Ovary (tissue), 7 donors: ENCODE measurements at regions not wholly inside any gene's neighbourhood (a gene's known extent, or its start where the extent isn't known, plus 50 kb on each side); places are given as distances from the start of the nearest gene placed in this dataset.

ENCODE experiments used
- DNase-seq, 5 donors: peaks; one replicate each; pipeline ENCODE4 v3.0.0-alpha.2; 2019 to 2020
- H3K27ac ChIP-seq, 2 donors: fragments of 200-600 bp; one replicate each; pipeline versions ENCODE4 v1.5.1 to v1.8.0; 2019 to 2022
- H3K27me3 ChIP-seq: fragments of 200-600 bp; one replicate; pipeline ENCODE4 v1.8.0; 2022
- H3K36me3 ChIP-seq: fragments of 200-600 bp; sonication (generic); one replicate; pipeline ENCODE4 v1.5.1; 2019
- H3K4me1 ChIP-seq: one replicate; pipeline ENCODE4 v1.8.1; 2013; ENCODE audit warnings: mild to moderate bottlenecking, moderate library complexity; ENCODE audit not compliant: insufficient read depth
- H3K4me3 ChIP-seq: fragments of 200-600 bp; sonication (generic); one replicate; pipeline ENCODE4 v1.5.1; 2017
- H3K9me3 ChIP-seq, 2 donors: fragments of 200-600 bp in 1 of 2; sonication (generic) in 1 of 2; one replicate each; pipeline versions ENCODE4 v1.5.1 to v1.8.1; 2013 to 2019; ENCODE audit warnings: mild to moderate bottlenecking in 1 of 2, moderate library complexity in 1 of 2
- EP300 ChIP-seq: sonication (generic); formaldehyde crosslinking; IDR thresholded peaks from one replicate; pipeline ENCODE4 v1.6.1; 2017; ENCODE audit warnings: antibody characterized with exemption
- POLR2A ChIP-seq: fragments of 450-650 bp; IDR thresholded peaks from one replicate; pipeline ENCODE4 v1.6.1; 2017; ENCODE audit warnings: antibody characterized with exemption, mild to moderate bottlenecking, moderate library complexity
- WGBS, 3 donors: extraction: QIAGEN DNeasy Blood & Tissue Kit in 1 of 3; methylation state at CpG; one replicate each; pipeline versions ENCODE4 v1.1.5 to v1.1.7; 2013 to 2017; 5-methylcytosine and 5-hydroxymethylcytosine counted together
- intact Hi-C, 4 donors: fragments of 100-400 bp; cut with DNase I; formaldehyde crosslinking; loops; one replicate each; pipeline versions ENCODE4 v1.11.0 to v1.15.1; 2022 to 2023
- TF ChIP-seq, protein P1 (sequence below), 3 donors: fragments of 450-650 bp in 2 of 3; fragments of 200-600 bp in 1 of 3; IDR thresholded peaks; one replicate each; pipeline versions ENCODE4 v1.5.1 to v1.8.0; 2016 to 2022; ENCODE audit warnings: antibody characterized with exemption in 3 of 3, mild to moderate bottlenecking in 1 of 3
- donor health status: DM: no; HTN: no; CAD: no; lungs with moderate emphysema.
- donor health status: DM: no; HTN: no; CAD: no.
- donor health status: Bipolar disorder and iron deficiency.
- donor health status: DM: no; HTN: no; CAD: no.
- donor health status: DM: yes; HTN: yes; CAD: no.

GRCh38 chr2:16546128-16546754 is 119.4 kb downstream of the CYRIA start:
- no peaks in the 10 kb centered on the region for H3K36me3 ChIP-seq
- 44 to 63% (median 49%) methylated on average over 2 of the region's 2 CpGs for WGBS, 3 donors
- no peak for DNase-seq
- intact Hi-C loops: no loop called here
- H3K27me3 ChIP-seq: no peaks in the 10 kb centered on the region
- TF ChIP-seq POLR2A (no peak), EP300 (no peak)
- TF ChIP-seq, protein P1, sequence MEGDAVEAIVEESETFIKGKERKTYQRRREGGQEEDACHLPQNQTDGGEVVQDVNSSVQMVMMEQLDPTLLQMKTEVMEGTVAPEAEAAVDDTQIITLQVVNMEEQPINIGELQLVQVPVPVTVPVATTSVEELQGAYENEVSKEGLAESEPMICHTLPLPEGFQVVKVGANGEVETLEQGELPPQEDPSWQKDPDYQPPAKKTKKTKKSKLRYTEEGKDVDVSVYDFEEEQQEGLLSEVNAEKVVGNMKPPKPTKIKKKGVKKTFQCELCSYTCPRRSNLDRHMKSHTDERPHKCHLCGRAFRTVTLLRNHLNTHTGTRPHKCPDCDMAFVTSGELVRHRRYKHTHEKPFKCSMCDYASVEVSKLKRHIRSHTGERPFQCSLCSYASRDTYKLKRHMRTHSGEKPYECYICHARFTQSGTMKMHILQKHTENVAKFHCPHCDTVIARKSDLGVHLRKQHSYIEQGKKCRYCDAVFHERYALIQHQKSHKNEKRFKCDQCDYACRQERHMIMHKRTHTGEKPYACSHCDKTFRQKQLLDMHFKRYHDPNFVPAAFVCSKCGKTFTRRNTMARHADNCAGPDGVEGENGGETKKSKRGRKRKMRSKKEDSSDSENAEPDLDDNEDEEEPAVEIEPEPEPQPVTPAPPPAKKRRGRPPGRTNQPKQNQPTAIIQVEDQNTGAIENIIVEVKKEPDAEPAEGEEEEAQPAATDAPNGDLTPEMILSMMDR (IDR thresholded peaks at IDR 0.05): no peak
- H3K27ac ChIP-seq: no peak overlapping the region
- H3K4me3 ChIP-seq: no peak overlapping the region
- peaks cover 0 to 4% of the 10 kb centered on the region in 2 donors for H3K9me3 ChIP-seq
- H3K4me1 ChIP-seq: no peaks in the 10 kb centered on the region

GRCh38 chr2:16538707-16539106 is 126.9 kb downstream of the CYRIA start:
- Histone ChIP-seq H3K9me3 (peaks cover 0 to 4% of the 10 kb centered on the region in 2 donors), H3K4me1 (no peaks in the 10 kb centered on the region), H3K4me3 (no peak overlapping the region), H3K36me3 (no peaks in the 10 kb centered on the region), H3K27me3 (no peaks in the 10 kb centered on the region), H3K27ac (no peak overlapping the region)
- DNase-seq: no peak
- intact Hi-C loops: no loop called here
- TF ChIP-seq, protein P1 (IDR thresholded peaks at IDR 0.05): no peak
- TF ChIP-seq EP300 (no peak), POLR2A (no peak)
- WGBS, 3 donors: 46 to 57% (median 52%) methylated on average over 3 of the region's 3 CpGs

- no peaks in the 10 kb centered on the region for H3K4me1 ChIP-seq
- 83 to 89% (median 84%) methylated on average over 5 of the region's 5 CpGs for WGBS, 3 donors
- intact Hi-C loops: no loop called here
- no peaks in the 10 kb centered on the region for H3K36me3 ChIP-seq
- TF ChIP-seq, protein P1 (IDR thresholded peaks at IDR 0.05): no peak
- no peak for TF ChIP-seq POLR2A
- TF ChIP-seq EP300: no peak
- no peaks in the 10 kb centered on the region for H3K9me3 ChIP-seq
- H3K4me3 ChIP-seq: no peak overlapping the region
- no peaks in the 10 kb centered on the region for H3K27me3 ChIP-seq
- DNase-seq: no peak
- no peak overlapping the region for H3K27ac ChIP-seq
These were observed 128.3 kb downstream of the CYRIA start for GRCh38 chr2:16537347-16537746.

DNA sequence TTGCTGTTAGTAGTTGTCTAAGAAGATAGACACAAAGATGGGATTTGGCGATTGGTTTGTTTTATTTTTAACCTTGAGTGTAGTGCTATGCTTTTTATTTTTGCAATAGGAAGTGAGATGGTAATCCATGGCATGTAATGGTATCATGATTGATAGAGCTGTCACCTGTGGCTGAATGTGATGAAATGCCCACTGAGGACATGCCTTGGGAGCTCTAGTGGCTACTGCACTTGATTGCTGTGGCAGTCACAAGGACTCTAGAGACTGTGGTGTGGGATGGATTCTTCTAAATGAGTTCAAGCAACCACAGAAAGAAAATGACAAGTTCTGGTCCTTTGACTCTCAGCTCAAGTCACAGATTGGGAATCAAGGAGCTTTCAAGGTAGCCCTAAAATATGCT is 139.4 kb downstream of the CYRIA start:
- 85 to 89% (median 89%) methylated on average over 1 of the region's 1 CpG for WGBS, 3 donors
- Histone ChIP-seq H3K27ac (no peak overlapping the region), H3K36me3 (no peaks in the 10 kb centered on the region), H3K9me3 (no peaks in the 10 kb centered on the region), H3K4me1 (no peaks in the 10 kb centered on the region), H3K27me3 (no peaks in the 10 kb centered on the region), H3K4me3 (no peak overlapping the region)
- intact Hi-C loops: no loop called here
- TF ChIP-seq, protein P1 (IDR thresholded peaks at IDR 0.05): no peak
- no peak for TF ChIP-seq EP300
- TF ChIP-seq POLR2A: no peak
- no peak for DNase-seq
